SU-DHL-6 (cell line): ENCODE measurements at regions not wholly inside any gene's neighbourhood (a gene's known extent, or its start where the extent isn't known, plus 50 kb on each side); places are given as distances from the start of the nearest gene placed in this dataset.

Source experiments
- CTCF ChIP-seq: fragments of 200-600 bp; sonication (generic); IDR thresholded peaks from one replicate; pipeline ENCODE4 v1.5.1; 2017; ENCODE audit warnings: antibody characterized with exemption, mild to moderate bottlenecking, low read length, moderate library complexity; ENCODE audit not compliant: insufficient read depth, poor library complexity, severe bottlenecking
- EZH2phosphoT487 ChIP-seq: fragments of 200-600 bp; sonication (generic), shearing (Covaris generic); conservative IDR thresholded peaks from 2 replicates; pipeline ENCODE4 v1.6.1; 2018; ENCODE audit warnings: mild to moderate bottlenecking, antibody characterized with exemption, low read length, moderate library complexity, mixed read lengths

- TF ChIP-seq CTCF = no peak
- TF ChIP-seq EZH2phosphoT487 = no peak
Measured at GRCh38 chr13:103695320-103695719, 629.1 kb upstream of the SLC10A2 start.
